ENCODE measurements at regions not wholly inside any gene's neighbourhood (a gene's known extent, or its start where the extent isn't known, plus 50 kb on each side); places are given as distances from the start of the nearest gene placed in this dataset.
"Not testable (repeated sequence)": the region's sequence is repeated elsewhere in the genome, so short reads cannot be mapped to it uniquely, and the experiment has no call there.

DNA sequence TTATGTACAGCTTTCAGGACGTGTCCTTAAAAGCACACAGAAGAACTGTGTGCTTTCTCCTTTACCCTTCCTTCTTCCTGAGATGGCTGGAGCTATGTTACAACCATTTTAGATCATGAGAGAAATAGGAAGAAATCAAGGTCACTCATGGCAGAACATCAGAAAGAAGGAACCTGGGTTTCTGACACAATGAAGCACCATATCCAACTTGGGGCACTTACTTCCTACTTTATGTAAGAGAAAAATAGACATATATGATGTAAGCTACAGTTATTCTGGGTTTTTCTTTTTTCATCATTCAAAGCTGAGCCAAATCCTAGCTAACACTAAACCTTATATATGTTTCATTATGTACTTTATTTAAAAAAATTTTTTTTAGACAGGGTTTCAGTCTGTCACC lies 79.5 kb downstream of the FAM161A start:
- DNase-seq, result no peak

DNA sequence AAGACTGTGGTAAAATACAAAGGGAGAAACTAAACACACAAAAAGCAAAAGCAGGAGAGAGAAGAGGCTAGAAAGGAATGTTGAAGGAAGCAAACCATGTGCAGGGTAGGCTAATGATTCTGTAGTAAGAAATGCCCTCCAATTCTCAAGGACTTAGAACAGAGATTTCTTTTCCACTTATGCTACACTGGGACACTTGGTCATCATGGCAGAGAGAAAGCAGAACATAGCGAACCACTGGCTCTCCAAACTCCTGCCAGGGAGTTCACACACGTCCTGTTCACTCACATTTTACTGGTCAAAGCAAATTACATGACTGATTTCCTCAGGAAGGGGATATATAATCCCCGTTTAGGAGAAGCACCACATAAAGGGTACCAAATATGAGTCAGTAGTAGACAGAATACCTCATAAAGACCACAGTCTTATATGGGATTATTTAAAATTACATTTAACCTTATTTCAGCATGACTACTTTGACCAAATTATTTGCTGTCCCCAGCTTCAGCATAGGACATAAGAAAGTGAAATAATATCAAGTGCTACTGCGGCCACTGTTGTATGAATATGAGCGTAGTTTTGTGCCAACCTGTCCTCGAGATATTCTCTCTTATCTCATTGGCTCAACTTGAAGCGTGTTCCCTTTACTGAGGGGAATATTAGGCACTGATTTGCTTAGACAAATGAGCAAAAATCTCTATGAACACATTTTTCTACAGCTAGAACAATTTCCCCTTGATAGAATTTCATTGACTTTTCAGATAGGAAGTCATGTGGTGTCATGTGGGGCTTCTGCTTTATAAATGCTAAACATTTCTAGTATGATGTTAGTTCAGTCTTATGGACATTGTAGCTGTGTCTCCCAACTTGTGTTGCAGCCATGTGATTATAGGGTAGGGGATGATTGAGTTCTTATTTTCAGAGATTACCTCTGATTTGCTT lies 81.7 kb downstream of the FAM161A start:
- no peak for DNase-seq

DNA sequence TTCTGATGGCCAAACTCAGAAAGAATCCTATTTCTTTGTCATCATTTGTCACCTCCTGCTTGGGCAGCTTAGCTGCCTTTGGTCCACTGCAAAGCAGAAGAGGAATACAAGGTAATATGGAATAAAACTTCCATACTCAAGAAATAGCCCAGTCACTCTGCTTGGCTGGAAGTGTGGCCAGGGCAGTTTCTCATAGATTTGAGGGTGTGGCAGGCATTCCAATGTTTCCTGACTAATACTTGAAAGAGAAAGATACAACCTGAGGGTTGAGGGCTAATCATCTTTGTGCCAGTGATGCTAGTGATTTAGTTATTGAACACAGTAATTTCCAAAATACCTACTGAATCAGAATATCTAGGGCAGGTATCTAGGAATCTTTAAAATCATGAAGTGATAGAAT lies 83.1 kb downstream of the FAM161A start:
- DNase-seq, result no peak

DNA sequence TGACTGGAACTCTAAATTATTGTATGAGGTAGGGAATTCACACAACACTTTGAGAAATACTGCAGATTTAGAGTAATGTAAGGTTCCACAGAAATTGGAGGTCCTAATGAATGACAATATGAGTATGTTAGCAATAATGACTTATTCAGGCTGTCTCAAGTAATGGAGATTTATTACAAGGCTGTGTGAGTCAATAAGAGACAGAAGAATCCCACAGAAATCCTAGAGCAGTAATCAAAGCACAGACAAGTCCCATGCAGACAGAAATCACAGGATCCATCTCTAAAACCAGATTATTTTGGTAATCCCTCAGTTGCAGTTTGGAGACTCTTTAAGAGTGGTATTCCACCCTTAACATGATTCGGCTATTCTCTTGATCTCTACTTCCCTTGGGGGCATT lies 83.6 kb downstream of the FAM161A start:
- DNase-seq, result no peak

DNA sequence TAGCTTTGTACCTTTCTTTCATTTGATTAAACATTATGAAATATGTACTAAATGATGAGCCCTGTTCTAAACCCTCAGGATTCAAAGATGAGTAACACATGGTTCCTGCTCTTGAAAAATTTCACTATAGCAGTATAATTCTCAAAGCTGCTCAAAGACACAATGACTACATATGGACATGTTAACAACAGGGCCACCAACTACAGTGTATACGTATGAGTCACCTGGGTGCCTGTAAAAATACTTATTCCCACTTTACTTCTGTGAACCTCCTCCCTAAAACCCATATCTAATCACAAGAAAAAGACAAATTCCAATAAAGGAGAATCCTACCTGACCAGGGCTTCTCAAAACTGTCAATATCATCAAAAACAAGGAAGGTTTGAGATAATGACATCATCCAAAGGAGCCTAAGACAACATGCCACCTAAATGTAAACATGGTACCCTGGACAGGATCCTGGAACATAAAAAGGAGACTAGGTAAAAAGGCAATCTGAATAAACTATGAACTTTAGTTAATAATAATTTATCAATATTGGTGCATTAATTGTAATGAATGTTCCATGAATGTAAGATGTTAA lies 84.7 kb downstream of the FAM161A start:
- DNase-seq, result no peak

DNA sequence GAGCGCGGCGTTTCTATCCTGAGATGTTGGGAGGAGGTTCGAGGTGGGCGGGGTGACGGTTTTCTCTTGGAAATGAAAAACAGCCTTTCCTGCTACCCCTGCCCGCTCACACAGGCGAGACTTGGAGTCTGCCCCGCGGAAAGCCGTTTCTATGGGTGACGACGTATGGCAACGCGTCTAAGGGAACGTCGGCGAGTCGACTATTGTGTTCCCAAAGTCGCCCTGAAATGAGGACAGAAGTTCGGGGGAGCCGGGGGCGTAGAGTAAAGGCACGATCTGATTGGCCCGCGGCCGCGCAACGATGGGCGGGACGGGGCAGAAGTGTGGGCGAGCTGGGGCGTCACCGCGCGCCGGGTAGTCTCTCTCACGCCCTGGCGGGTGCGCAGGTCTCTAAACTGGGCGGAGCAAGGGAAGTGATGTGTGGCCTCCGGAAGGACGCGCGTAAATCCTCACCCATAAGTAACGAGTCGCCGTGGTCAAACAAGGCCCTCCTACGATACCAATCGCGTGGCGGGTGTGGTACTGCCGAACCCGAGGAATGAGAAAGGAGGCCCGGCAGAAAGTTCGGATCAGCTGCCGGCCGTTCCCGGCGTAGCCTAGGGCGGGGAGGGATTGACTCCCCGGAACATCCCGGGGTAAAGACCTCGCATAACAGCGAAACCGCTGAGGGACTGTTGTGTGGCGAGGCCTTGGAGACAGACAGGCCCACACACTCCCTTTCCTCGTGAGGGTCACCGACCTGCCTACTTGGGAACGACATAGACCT lies 89.6 kb downstream of the FAM161A start:
- peak; percentile 98 for DNase-seq

DNA sequence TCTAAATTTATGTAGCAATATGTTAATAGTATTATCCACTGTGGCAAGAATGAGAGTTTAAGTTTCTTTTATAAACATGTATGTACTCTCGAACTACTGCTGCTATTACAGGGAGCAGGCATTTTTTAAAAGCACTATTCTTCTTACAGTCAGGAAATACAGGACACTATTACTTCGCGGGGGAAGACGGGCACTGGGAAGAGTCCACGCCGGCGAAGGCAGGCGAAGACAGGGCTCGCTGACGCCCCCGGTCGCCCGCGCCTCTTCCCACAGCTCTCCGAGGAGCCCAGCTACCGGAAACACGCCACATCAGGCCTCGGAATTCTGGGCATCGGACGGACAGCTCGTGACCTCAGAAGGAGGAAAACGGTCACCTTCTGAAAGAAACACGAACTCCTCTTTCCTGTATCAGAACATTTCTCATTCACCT lies 90.2 kb downstream of the FAM161A start:
- no peak for DNase-seq

DNA sequence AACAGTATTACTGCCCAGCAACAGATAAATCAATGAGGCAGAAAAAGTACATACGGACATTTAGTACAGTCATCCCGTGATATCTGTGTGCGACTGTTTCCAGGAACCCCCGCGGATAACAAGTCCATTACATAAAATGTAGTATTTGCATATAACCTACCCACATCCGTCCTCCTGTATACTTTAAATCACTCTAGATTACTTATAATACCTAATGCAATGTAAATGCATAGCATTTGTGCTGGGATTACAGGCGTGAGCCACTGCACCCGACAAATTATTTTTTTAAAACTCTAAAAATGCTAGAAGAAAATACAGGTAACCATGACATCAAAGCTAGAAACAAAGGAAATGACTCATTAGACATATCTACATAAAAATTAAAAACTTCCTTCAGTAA lies 91.6 kb downstream of the FAM161A start:
- no peak for DNase-seq

DNA sequence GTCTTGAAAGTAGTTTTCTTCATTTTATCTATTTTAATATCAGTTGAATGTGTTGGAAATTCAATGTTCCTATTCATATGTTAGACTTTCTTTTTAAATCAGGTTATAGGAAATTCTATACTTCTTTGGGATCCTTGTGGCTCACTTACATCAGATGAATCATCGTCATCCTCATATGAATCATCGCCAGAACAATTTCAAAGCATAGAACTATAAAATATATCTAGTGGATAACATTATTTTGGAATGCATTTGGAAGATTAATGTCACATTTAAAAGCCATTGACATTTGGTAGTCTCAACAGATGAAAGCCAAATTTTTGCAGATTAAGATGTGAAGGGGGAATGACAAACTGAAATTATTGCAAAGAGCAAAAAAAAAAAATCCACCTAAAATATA lies 94.1 kb downstream of the FAM161A start:
- no peak for DNase-seq

DNA sequence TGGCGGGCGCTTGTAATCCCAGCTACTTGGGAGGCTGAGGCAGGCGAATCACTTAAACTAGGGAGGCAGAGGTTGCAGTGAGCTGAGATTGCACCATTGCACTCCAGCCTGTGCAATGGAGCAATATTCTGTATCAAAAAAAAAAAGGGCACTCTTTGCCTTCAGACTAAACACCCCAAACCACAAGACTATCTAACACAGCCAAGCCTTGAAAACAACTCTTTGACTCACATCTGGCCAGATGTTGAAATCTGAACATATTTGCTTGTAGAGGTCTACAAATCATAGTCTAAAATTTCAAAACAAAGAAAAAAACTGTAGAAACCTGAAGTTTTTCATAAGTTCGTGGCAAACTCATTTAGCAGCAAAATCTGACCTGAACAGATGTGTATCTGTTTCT lies 94.9 kb downstream of the FAM161A start:
- no peak for DNase-seq

DNA sequence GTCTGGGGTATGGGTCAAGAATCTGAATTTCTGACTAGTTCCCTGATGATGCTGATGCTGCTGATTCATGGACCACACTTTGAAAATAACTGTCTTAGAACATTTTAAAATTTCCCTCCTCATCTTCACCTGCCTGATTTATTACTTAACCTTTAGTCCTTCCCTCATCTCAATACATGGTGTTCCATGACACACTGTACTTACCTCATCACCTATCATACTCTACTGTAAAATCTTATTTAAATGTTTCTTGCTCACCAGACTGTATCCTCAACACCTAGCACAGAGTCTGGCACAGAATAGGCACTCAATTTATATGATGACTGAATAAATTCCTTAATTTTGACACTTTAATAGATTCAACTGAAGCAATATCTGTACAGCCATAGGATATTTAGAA lies 95.7 kb downstream of the FAM161A start:
- DNase-seq, result no peak

DNA sequence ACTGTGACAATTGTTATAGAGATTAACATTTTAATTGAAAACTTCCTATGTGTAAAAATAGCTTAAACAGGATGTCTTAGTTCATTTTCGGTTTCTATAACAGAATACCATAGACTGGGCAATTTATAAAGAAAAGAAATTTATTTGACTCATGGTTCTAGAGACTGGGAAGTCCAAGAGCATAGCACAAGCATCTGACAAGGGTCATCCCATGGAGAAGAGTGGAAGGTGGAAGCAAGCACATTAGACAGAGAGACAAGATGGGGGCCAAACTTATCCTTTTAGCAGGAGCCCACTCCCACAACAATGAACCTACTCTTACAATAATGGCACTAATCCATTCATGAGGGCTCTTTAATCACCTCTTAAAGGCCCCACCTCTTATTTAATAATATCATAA lies 100.3 kb downstream of the FAM161A start:
- DNase-seq, result no peak

DNA sequence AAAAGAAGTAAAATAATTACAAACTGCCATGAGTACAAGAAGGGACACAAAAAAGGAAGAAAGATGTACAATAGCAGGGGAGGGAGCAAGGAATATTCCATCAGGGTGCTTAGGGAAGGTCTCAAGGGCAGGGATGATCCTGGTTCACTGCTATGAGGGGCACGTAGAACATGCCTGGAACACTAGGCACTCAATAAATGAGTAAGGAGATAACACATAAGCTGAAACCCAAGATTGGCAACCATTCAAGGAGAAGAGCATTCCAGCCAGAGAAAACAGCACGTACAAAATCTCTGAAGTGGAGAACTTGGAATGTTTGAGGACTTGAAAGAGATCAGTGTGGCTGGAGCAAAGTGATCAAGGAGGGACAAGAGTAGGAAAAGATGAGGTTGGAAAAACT lies 103.2 kb downstream of the FAM161A start:
- DNase-seq, result no peak

DNA sequence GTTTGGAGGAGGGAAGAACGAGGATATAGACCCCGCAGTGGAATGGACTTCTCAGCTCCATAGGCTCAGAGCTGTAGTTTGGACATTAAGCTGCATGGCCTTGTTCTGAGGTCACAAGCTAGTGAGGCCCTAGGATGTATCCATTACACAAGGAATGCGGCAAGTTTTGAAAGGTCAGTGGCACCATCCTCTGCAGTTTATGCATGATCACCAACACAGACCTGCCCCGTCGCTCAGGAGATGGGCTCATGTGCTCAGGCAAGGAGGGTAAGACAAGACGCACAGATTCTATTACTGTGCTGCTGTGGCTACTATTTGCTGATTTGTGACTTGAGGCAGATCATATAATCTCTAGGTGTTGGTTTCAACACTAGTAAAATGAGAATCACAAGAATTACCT lies 110.9 kb downstream of the FAM161A start:
- DNase-seq, result no peak

DNA sequence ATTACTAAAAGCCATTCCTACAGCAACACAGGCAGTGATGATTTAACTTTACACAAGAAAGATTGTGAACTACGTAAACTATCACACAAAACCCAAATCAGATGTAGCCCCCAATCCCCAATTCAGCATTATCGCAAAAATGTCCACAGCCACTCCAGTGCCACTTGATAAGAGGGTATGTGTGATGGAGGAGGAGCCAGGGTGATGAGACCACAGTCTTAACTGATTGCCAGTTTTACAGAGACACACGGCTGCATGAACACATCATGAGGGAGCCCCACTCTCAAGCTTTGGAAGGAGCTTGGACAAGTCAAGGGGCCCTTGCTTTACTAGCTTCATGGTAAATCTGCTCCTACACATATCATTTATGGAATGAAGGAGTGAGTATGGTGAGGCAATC lies 116.0 kb downstream of the FAM161A start:
- no peak for DNase-seq

DNA sequence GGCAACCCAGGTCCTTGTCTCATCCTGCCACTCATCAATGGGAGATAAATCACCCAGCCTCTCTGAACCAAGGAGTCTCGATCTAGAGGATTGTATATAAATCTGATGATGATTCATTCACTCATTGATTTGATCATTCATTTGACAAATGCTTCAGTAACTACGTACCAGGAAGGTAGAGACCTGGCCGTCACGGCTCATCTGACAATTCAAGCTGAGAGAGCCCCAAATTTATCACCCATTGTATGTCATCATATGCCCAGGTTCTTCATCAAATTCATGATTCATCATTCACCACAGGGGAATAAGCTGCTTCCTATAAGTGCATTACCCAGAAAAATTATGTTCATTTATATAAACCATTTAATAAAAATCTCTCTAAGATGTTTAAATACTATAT lies 116.9 kb downstream of the FAM161A start:
- no peak for DNase-seq

DNA sequence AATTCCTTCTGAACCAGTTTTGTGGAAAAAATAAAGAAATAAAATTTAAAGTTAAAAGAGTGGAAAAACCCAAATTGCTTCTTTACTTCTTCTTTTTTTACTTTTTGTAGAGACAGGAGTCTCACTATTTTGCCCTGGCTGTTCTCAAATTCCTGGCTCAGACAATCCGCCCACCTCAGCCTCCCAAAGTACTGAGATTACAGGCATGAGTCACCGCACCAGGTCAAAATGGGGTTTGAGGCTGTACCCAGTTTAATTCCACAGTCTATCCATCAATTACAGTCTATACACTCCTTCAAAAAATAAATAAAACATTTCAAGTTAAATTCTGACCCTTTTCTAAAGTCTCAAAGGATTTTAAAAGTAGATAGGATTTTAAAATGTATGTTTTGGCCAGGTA lies 120.3 kb downstream of the FAM161A start:
- DNase-seq, result no peak

DNA sequence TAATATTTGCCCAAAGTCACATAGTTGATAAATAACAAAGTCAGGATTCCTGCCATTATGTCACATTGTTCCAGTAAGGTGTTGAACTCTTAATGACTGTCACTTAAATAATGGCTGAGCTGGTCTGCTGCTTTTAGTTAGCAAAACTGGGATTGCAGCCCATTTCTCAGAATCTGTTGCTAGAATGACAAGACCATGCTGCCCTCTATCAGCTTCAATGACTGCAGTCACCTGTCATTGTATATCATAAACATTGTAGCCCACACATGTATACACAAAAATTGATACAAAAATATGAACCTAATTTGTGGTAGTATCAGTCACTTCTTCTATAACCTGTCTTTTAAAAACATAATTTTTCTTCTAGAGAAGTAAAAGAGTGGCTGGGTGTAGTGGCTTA lies 121.1 kb downstream of the FAM161A start:
- no peak for DNase-seq

DNA sequence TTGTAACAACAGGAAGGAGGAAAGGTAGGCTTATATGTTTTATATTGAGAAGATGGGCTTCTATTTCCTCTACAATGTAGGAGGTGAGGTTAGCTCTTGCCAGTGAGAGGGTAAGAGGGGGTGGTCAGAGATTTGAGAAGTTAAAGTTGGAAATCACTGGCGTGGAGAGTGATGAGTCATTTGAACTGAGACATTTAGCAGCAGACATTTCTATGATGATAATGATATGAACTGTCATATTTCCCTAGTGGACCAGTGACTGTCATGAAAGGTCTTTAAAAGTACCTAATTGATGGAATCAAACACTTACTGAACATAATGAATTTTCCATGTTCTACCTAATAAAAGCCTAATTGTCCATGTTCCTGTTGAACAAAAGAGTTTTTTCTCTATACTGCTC lies 126.1 kb downstream of the FAM161A start:
- no peak for DNase-seq

DNA sequence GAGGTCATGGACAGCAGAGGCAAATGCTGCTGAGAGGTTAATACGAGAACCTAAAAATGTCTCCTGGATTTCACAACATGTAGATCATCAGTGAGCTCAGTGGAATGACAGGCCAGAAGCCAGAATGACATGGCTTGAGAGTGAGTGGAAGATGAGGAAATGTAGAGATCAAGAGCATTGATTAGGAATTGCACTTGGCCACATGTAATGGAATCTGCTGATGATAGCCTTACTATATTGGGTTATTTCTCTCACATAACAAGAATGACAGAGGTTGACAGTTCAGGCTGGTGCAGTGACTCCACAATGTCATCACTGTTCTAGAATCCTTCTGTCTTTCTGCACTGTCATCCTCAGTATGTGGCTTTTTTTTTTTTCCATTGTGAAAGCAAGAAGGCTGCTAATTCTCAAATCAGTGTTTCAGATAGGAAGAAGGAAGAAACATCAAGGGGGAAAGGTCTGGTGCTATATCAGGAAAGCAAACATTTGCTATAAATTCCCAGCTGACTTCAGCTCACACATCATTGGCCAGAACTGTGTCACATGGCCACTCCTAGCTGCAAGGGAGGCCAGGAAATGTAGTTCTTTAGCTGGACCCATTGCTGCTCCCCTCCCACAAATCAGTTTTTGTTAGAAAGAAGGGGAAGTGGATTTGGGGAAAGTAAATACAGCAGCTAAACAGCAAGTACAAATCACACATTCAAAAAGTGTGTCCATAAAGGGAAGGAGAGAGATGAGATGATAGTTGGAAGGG lies 127.2 kb downstream of the FAM161A start:
- no peak for DNase-seq

DNA sequence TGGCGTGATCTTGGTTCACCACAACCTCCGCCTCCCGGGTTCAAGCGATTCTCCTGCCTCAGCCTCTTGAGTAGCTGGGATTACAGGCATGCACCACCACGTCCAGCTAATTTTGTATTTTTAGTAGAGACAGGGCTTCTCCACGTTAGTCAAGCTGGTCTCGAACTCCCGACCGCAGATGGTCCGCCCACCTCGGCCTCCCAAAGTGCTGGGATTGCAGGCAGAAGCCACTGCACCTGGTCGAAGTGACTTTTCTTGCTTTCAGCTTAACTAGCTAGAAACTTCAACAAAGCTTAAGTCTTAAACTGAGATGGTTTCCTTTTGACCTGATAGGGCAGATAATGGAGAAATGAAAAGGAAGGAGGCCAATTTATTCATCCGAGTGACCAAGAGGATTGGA lies 130.5 kb downstream of the FAM161A start:
- DNase-seq, result not testable (repeated sequence)

DNA sequence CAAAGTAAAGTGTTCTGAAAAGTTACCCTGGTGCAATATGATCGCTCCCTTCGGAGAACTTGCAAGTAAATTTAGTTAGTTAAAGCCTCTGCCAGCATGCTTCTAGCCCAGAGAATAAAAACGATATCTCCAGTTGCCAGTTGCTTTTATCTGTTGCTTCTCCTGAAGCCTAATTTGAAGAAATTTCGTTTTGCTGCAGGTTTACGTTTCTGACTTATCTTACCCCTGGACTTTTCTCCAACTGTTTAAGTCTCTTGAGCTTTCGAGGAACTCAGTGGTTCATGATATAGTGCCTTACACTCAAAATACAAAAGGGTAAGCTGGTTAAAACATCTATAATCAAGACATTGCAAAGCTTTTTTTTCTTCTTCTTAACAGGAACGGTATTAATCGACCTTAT lies 131.1 kb downstream of the FAM161A start:
- DNase-seq, result no peak

DNA sequence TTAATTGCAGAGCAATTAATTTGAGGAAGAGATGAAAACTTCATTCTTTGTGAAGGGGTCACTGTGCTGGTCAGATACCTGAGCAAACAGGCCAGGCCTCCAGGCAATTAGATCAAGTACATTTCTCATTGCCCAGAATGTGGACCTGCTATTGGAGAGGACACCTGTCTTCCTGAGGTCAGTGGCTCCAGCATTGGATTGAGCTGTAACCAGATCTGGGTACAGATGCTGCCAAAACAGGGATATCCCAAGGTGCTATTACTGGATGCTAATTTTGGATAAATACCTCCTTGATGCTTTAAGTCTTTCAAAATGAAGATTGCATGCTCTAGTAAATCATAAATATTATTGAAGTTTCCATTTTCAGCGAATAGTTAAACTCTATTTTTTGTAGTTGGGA lies 131.5 kb downstream of the FAM161A start:
- no peak for DNase-seq

Measured in CD4-positive, alpha-beta T cell treated with Interleukin-15 for 1 hour (primary cell).